SK-N-SH (cell line): ENCODE measurements at regions not wholly inside any gene's neighbourhood (a gene's known extent, or its start where the extent isn't known, plus 50 kb on each side); places are given as distances from the start of the nearest gene placed in this dataset.
"Not testable (repeated sequence)": the region's sequence is repeated elsewhere in the genome, so short reads cannot be mapped to it uniquely, and the experiment has no call there.

Experiments used
- CTCF ChIA-PET: fragments of 300-600, 350-600 bp; formaldehyde crosslinking; extraction: SDS; loops from one replicate; lab custom pipeline; 2021; lab: Yijun Ruan, JAX
- POLR2A ChIA-PET: fragments of 350-600 bp; sonication (Branson Sonifier 250); formaldehyde crosslinking; extraction: SDS; loops from one replicate; lab custom pipeline; 2020; ENCODE audit warnings: antibody characterized with exemption, inconsistent platforms; lab: Yijun Ruan, JAX
- DNase-seq: peaks from one replicate; pipeline ENCODE4 v3.0.0; 2012
- H2AFZ ChIP-seq: fragments of 200-600 bp; sonication (generic); 2 replicates; pipeline ENCODE4 v1.8.1; 2016; ENCODE audit warnings: antibody characterized with exemption, mild to moderate bottlenecking, low read depth
- H3F3A ChIP-seq: fragments of 200-600 bp; sonication (generic); replicated peaks from 2 replicates; pipeline ENCODE3; 2016; ENCODE audit warnings: antibody characterized with exemption, mild to moderate bottlenecking; ENCODE audit not compliant: insufficient read depth
- H3K27ac ChIP-seq, 2 experiments: fragments of 200-500 bp in 1 of 2; fragments of 200-600 bp in 1 of 2; sonication (Bioruptor generic) in 1 of 2; sonication (generic), shearing (Covaris generic) in 1 of 2; 2 replicates each; pipeline versions ENCODE4 v1.5.1 to v1.6.1; 2014 to 2016; ENCODE audit warnings: low read depth in 2 of 2, inconsistent platforms in 1 of 2, low read length in 1 of 2, mild to moderate bottlenecking in 1 of 2, mixed read lengths in 1 of 2
- H3K27me3 ChIP-seq: fragments of 200-600 bp; sonication (generic), shearing (Covaris generic); 2 replicates; pipeline ENCODE4 v1.6.1; 2016; ENCODE audit warnings: mixed run types; ENCODE audit not compliant: insufficient read depth
- H3K36me3 ChIP-seq, 2 experiments: fragments of 200-500 bp in 1 of 2; fragments of 200-600 bp in 1 of 2; sonication (Bioruptor generic) in 1 of 2; sonication (generic) in 1 of 2; replicated peaks in 1 of 2; 2 replicates each; pipeline versions ENCODE3 to v1.5.1; 2014 to 2016; ENCODE audit warnings: low read length in 1 of 2, mild to moderate bottlenecking in 1 of 2; ENCODE audit not compliant: insufficient read depth in 2 of 2, control insufficient read depth in 1 of 2
- H3K4me1 ChIP-seq, 2 experiments: fragments of 200-500 bp in 1 of 2; fragments of 200-600 bp in 1 of 2; sonication (Bioruptor generic) in 1 of 2; sonication (generic), shearing (Covaris generic) in 1 of 2; 2 replicates each; pipeline versions ENCODE4 v1.5.1 to v1.6.1; 2014 to 2016; ENCODE audit warnings: low read depth in 1 of 2, low read length in 1 of 2, mixed run types in 1 of 2; ENCODE audit not compliant: insufficient read depth in 2 of 2, control insufficient read depth in 1 of 2
- H3K4me2 ChIP-seq: fragments of 200-600 bp; sonication (generic), shearing (Covaris generic); 2 replicates; pipeline ENCODE4 v1.6.1; 2017; ENCODE audit warnings: mixed run types
- H3K4me3 ChIP-seq, 2 experiments: fragments of 200-500 bp in 1 of 2; fragments of 200-600 bp in 1 of 2; sonication (Bioruptor generic) in 1 of 2; sonication (generic), shearing (Covaris generic) in 1 of 2; 2 replicates each; pipeline versions ENCODE4 v1.5.1 to v1.8.1; 2014 to 2016; ENCODE audit warnings: low read depth in 2 of 2, inconsistent platforms in 1 of 2, low read length in 1 of 2, mild to moderate bottlenecking in 1 of 2, mixed read lengths in 1 of 2, moderate library complexity in 1 of 2
- H3K79me2 ChIP-seq: fragments of 200-600 bp; sonication (generic); 2 replicates; pipeline ENCODE4 v1.8.1; 2017; ENCODE audit warnings: mild to moderate bottlenecking; ENCODE audit not compliant: insufficient read depth
- H3K9ac ChIP-seq: fragments of 200-600 bp; sonication (generic); 2 replicates; pipeline ENCODE4 v1.6.1; 2017; ENCODE audit warnings: mixed run types
- H3K9me2 ChIP-seq: fragments of 200-600 bp; sonication (generic); 2 replicates; pipeline ENCODE4 v1.6.1; 2017; ENCODE audit warnings: mixed run types
- H3K9me3 ChIP-seq: fragments of 200-600 bp; sonication (generic); 2 replicates; pipeline ENCODE4 v1.6.1; 2017; ENCODE audit warnings: mixed run types, mild to moderate bottlenecking, moderate library complexity
- H4K20me1 ChIP-seq: fragments of 200-600 bp; sonication (generic); 2 replicates; pipeline ENCODE4 v1.6.1; 2017; ENCODE audit warnings: mild to moderate bottlenecking, mixed run types; ENCODE audit not compliant: insufficient read depth
- CHD2 ChIP-seq: fragments of 150-350 bp; IDR thresholded peaks from 2 replicates; pipeline ENCODE4 v1.6.1; 2018; ENCODE audit warnings: low read length; ENCODE audit not compliant: partially characterized antibody
- ELF1 ChIP-seq: IDR thresholded peaks from 2 replicates; pipeline ENCODE4 v1.4.0; 2012
- FOSL2 ChIP-seq: IDR thresholded peaks from 2 replicates; pipeline ENCODE4 v1.4.0; 2012; ENCODE audit warnings: low read depth, mild to moderate bottlenecking, moderate library complexity, borderline replicate concordance
- FOXJ3 ChIP-seq: sonication (generic); formaldehyde crosslinking; IDR thresholded peaks from 2 replicates; pipeline ENCODE4 v1.5.1; 2020; ENCODE audit warnings: mild to moderate bottlenecking, missing genetic modification reagents
- FOXM1 ChIP-seq: IDR thresholded peaks from 2 replicates; pipeline ENCODE4 v1.4.0; 2012; ENCODE audit warnings: low read depth, mild to moderate bottlenecking
- JUND ChIP-seq: IDR thresholded peaks from 2 replicates; pipeline ENCODE4 v1.4.0; 2012
- NRF1 ChIP-seq: IDR thresholded peaks from 2 replicates; pipeline ENCODE4 v1.6.1; 2012; ENCODE audit warnings: low read depth, mild to moderate bottlenecking, low read length
- POLR2AphosphoS5 ChIP-seq: IDR thresholded peaks from 2 replicates; pipeline ENCODE4 v1.6.1; 2012; ENCODE audit warnings: low read depth, low read length
- RCOR1 ChIP-seq: fragments of 150-350 bp; IDR thresholded peaks from 2 replicates; pipeline ENCODE4 v1.6.1; 2017; ENCODE audit warnings: antibody characterized with exemption, low read length
- RFX5 ChIP-seq: IDR thresholded peaks from 2 replicates; pipeline ENCODE4 v1.6.1; 2012; ENCODE audit warnings: mild to moderate bottlenecking, improper control_type of control experiment, low read length
- SMC3 ChIP-seq: IDR thresholded peaks from 2 replicates; pipeline ENCODE4 v1.6.1; 2012; ENCODE audit warnings: low read depth, low read length, improper control_type of control experiment
- TCF12 ChIP-seq: IDR thresholded peaks from 2 replicates; pipeline ENCODE4 v1.4.0; 2012
- WGBS: methylation state at CpG from one replicate; pipeline ENCODE4 v1.1.6; 2017; ENCODE audit warnings: low lambda C conversion rate; 5-methylcytosine and 5-hydroxymethylcytosine counted together
- TF ChIP-seq, protein P1 (sequence below): IDR thresholded peaks from 2 replicates; pipeline ENCODE4 v1.4.0; 2012; ENCODE audit warnings: low read depth, borderline replicate concordance
- TF ChIP-seq, protein P2 (sequence below): fragments of 150-350 bp; IDR thresholded peaks from 2 replicates; pipeline ENCODE4 v1.6.1; 2017; ENCODE audit warnings: antibody characterized with exemption, low read length, low read depth, borderline replicate concordance
- TF ChIP-seq, protein P3 (sequence below): fragments of 200-600 bp; sonication (generic); IDR thresholded peaks from 2 replicates; pipeline ENCODE4 v1.6.1; 2017; ENCODE audit warnings: antibody characterized with exemption, mild to moderate bottlenecking, moderate library complexity

DNA sequence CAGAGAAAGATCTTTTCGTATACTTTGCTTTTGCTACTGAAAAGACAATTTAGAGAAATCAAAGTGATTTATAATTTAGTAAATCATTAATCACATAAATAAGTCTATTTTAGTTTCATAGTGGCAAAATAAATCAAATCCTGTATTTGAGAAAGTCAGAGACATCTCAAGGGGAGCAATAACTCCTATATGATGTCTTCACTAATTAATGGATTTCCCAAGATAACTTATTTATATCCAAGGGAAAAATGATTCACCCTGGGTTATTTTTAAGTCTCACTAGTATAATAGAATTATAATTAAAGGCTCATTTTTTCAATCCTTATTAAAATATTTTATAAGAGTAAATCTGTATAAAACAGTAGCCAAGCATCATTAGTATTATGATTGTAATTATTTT, 177.8 kb upstream of the GIMD1 start:
- Histone ChIP-seq H3K4me1 (no peaks in the 10 kb centered on the region; a peak in 1 of 4 replicates), H3K9me2 (no peaks in the 10 kb centered on the region), H3K36me3 (no peaks in the 10 kb centered on the region), H4K20me1 (no peaks in the 10 kb centered on the region), H3K79me2 (no peaks in the 10 kb centered on the region), H3K4me3 (no peak overlapping the region), H3K9ac (no peak overlapping the region), H3F3A (peaks cover 14% of the 10 kb centered on the region), H3K27me3 (no peaks in the 10 kb centered on the region), H2AFZ (no peak overlapping the region; the same call in 1 of the 2 replicates), H3K4me2 (no peak overlapping the region), H3K27ac (no peak overlapping the region), H3K9me3 (peaks cover 3% of the 10 kb centered on the region; the same call in 1 of the 2 replicates)
- no peak for DNase-seq
- ChIA-PET CTCF (no interaction called here), POLR2A (no interaction called here)
- no peak for TF ChIP-seq CHD2
- no peak for TF ChIP-seq ELF1
- TF ChIP-seq, protein P1, sequence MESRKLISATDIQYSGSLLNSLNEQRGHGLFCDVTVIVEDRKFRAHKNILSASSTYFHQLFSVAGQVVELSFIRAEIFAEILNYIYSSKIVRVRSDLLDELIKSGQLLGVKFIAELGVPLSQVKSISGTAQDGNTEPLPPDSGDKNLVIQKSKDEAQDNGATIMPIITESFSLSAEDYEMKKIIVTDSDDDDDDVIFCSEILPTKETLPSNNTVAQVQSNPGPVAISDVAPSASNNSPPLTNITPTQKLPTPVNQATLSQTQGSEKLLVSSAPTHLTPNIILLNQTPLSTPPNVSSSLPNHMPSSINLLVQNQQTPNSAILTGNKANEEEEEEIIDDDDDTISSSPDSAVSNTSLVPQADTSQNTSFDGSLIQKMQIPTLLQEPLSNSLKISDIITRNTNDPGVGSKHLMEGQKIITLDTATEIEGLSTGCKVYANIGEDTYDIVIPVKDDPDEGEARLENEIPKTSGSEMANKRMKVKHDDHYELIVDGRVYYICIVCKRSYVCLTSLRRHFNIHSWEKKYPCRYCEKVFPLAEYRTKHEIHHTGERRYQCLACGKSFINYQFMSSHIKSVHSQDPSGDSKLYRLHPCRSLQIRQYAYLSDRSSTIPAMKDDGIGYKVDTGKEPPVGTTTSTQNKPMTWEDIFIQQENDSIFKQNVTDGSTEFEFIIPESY, result no peak
- TF ChIP-seq, protein P2, sequence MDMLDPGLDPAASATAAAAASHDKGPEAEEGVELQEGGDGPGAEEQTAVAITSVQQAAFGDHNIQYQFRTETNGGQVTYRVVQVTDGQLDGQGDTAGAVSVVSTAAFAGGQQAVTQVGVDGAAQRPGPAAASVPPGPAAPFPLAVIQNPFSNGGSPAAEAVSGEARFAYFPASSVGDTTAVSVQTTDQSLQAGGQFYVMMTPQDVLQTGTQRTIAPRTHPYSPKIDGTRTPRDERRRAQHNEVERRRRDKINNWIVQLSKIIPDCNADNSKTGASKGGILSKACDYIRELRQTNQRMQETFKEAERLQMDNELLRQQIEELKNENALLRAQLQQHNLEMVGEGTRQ, result no peak
- no peak for TF ChIP-seq RCOR1
- TF ChIP-seq TCF12, result no peak
- TF ChIP-seq SMC3, result no peak
- no peak for TF ChIP-seq POLR2AphosphoS5
- TF ChIP-seq RFX5, result no peak
- no peak for TF ChIP-seq FOXJ3
- TF ChIP-seq FOSL2, result no peak
- TF ChIP-seq JUND, result no peak
- no peak for TF ChIP-seq NRF1
- no peak for TF ChIP-seq FOXM1
- TF ChIP-seq, protein P3, sequence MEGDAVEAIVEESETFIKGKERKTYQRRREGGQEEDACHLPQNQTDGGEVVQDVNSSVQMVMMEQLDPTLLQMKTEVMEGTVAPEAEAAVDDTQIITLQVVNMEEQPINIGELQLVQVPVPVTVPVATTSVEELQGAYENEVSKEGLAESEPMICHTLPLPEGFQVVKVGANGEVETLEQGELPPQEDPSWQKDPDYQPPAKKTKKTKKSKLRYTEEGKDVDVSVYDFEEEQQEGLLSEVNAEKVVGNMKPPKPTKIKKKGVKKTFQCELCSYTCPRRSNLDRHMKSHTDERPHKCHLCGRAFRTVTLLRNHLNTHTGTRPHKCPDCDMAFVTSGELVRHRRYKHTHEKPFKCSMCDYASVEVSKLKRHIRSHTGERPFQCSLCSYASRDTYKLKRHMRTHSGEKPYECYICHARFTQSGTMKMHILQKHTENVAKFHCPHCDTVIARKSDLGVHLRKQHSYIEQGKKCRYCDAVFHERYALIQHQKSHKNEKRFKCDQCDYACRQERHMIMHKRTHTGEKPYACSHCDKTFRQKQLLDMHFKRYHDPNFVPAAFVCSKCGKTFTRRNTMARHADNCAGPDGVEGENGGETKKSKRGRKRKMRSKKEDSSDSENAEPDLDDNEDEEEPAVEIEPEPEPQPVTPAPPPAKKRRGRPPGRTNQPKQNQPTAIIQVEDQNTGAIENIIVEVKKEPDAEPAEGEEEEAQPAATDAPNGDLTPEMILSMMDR, result no peak
- 38% methylated on average over 1 of the region's 1 CpG for WGBS

DNA sequence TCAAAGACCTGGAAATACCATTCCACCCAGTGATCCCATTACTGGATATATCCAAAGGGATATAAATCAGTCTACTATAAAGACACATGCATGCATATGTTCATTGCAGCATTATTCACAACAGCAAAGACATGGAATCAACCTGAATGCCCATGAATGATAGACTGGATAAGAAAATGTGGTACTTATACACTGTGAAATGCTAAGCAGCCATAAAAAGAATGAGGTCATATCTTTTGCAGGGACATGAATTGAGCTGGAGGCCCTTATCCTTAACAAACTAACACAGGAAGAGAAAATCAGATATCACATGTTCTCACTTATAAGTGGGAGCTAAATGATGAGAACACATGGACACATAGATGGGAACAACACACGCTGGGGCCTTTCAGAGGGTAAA, 174.0 kb upstream of the GIMD1 start:
- H3K9me2 ChIP-seq, CTCF ChIA-PET, H3K4me3 ChIP-seq, H3K27ac ChIP-seq, H3K4me2 ChIP-seq, H3K36me3 ChIP-seq, POLR2A ChIA-PET, H4K20me1 ChIP-seq, H3K79me2 ChIP-seq, H3K9ac ChIP-seq, H3K27me3 ChIP-seq, DNase-seq, H2AFZ ChIP-seq, H3K9me3 ChIP-seq: not testable (repeated sequence)
- Histone ChIP-seq H3K4me1 (peaks cover 0 to 11% of the 10 kb centered on the region in 2 experiments; a peak in 1 of 4 replicates), H3F3A (peaks cover 19% of the 10 kb centered on the region)
- WGBS, result 50% methylated on average over 1 of the region's 1 CpG
